SK-N-SH (cell line): ENCODE measurements at regions not wholly inside any gene's neighbourhood (a gene's known extent, or its start where the extent isn't known, plus 50 kb on each side); places are given as distances from the start of the nearest gene placed in this dataset.

ENCODE experiments used
- EP300 ChIP-seq, 2 experiments: IDR thresholded peaks; 2 replicates each; pipeline versions ENCODE4 v1.4.0 to v1.6.1; 2012; ENCODE audit warnings: borderline replicate concordance in 1 of 2, low read depth in 1 of 2, low read length in 1 of 2
- FOSL2 ChIP-seq: IDR thresholded peaks from 2 replicates; pipeline ENCODE4 v1.4.0; 2012; ENCODE audit warnings: low read depth, mild to moderate bottlenecking, moderate library complexity, borderline replicate concordance
- RAD21 ChIP-seq: IDR thresholded peaks from 2 replicates; pipeline ENCODE4 v1.6.1; 2012; ENCODE audit warnings: mild to moderate bottlenecking, low read length
- RFX5 ChIP-seq: IDR thresholded peaks from 2 replicates; pipeline ENCODE4 v1.6.1; 2012; ENCODE audit warnings: mild to moderate bottlenecking, improper control_type of control experiment, low read length
- TCF12 ChIP-seq: IDR thresholded peaks from 2 replicates; pipeline ENCODE4 v1.4.0; 2012
- TF ChIP-seq, protein P1 (sequence below): fragments of 200-600 bp; sonication (generic); IDR thresholded peaks from 2 replicates; pipeline ENCODE4 v1.6.1; 2017; ENCODE audit warnings: antibody characterized with exemption, mild to moderate bottlenecking, moderate library complexity

DNA sequence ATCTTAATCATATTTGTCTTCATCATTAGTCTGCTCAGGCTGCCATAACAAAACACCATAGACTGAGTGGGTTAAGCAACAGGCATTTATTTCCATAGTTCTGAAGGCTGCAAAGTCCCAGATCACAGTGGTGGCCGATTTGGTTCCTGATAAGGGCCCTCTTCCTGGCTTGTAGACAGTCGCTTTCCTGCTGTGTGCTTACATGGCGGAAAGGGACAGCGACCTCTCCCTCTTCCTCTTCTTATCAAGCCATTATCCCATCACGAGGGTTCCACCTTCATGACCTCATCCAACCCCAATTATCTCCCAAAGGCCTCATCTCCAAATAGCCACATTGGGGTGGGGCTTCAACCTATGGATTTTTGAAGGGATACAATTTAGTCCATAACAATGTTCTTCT is 84.0 kb downstream of the LYZL1 start:
- TF ChIP-seq, protein P1, sequence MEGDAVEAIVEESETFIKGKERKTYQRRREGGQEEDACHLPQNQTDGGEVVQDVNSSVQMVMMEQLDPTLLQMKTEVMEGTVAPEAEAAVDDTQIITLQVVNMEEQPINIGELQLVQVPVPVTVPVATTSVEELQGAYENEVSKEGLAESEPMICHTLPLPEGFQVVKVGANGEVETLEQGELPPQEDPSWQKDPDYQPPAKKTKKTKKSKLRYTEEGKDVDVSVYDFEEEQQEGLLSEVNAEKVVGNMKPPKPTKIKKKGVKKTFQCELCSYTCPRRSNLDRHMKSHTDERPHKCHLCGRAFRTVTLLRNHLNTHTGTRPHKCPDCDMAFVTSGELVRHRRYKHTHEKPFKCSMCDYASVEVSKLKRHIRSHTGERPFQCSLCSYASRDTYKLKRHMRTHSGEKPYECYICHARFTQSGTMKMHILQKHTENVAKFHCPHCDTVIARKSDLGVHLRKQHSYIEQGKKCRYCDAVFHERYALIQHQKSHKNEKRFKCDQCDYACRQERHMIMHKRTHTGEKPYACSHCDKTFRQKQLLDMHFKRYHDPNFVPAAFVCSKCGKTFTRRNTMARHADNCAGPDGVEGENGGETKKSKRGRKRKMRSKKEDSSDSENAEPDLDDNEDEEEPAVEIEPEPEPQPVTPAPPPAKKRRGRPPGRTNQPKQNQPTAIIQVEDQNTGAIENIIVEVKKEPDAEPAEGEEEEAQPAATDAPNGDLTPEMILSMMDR: no peak
- TF ChIP-seq RAD21 (no peak), FOSL2 (no peak), EP300 (IDR thresholded peaks at IDR 0.05; ENCODE audit: borderline replicate concordance in 1 of 2, low read depth in 1 of 2, low read length in 1 of 2) (no peak), RFX5 (no peak), TCF12 (no peak)
